ENCODE measurements at regions not wholly inside any gene's neighbourhood (a gene's known extent, or its start where the extent isn't known, plus 50 kb on each side); places are given as distances from the start of the nearest gene placed in this dataset.
"Not testable (repeated sequence)": the region's sequence is repeated elsewhere in the genome, so short reads cannot be mapped to it uniquely, and the experiment has no call there.

DNA sequence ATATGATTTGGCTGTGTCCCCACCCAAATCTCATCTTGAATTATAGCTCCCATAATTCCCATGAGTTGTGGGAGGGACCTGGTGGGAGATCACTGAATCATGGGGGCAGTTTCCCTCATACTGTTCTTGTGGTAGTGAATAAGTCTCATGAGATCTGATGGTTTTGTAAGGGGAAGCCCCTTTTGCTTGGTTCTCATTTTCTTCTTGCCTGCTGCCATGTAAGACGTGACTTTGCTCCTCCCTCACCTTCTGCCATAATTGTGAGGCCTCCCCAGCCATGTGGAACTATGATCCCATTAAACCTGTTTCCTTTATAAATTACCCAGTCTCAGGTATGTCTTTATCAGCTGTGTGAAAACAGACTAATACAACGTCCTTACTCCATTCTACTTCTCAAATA is 108.5 kb upstream of the SCAF8 start:
- TF ChIP-seq, protein P1, sequence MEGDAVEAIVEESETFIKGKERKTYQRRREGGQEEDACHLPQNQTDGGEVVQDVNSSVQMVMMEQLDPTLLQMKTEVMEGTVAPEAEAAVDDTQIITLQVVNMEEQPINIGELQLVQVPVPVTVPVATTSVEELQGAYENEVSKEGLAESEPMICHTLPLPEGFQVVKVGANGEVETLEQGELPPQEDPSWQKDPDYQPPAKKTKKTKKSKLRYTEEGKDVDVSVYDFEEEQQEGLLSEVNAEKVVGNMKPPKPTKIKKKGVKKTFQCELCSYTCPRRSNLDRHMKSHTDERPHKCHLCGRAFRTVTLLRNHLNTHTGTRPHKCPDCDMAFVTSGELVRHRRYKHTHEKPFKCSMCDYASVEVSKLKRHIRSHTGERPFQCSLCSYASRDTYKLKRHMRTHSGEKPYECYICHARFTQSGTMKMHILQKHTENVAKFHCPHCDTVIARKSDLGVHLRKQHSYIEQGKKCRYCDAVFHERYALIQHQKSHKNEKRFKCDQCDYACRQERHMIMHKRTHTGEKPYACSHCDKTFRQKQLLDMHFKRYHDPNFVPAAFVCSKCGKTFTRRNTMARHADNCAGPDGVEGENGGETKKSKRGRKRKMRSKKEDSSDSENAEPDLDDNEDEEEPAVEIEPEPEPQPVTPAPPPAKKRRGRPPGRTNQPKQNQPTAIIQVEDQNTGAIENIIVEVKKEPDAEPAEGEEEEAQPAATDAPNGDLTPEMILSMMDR (IDR thresholded peaks at IDR 0.05), result not testable (repeated sequence)
- TF ChIP-seq POLR2A, POLR2AphosphoS5 (IDR thresholded peaks at IDR 0.05): not testable (repeated sequence)

All from breast epithelium (tissue), 3 donors.